Erythroblast (primary cell): ENCODE measurements at regions not wholly inside any gene's neighbourhood (a gene's known extent, or its start where the extent isn't known, plus 50 kb on each side); places are given as distances from the start of the nearest gene placed in this dataset.

Experiments
- DNase-seq, 2 experiments: peaks; one replicate each; lab custom pipeline; 2025; lab: John Stamatoyannopoulos, UW
- GATA1 ChIP-seq: IDR thresholded peaks from 2 replicates; pipeline ENCODE4 v1.6.1; 2011; ENCODE audit warnings: low read depth, mild to moderate bottlenecking, control low read depth, low read length, moderate library complexity
- POLR2A ChIP-seq: IDR thresholded peaks from 2 replicates; pipeline ENCODE4 v1.6.1; 2011; ENCODE audit warnings: mild to moderate bottlenecking, low read length

GRCh38 chr1:34547046-34547674 is 207.7 kb upstream of the GJB5 start:
- TF ChIP-seq GATA1 = no peak
- no peak for TF ChIP-seq POLR2A
- no peak for DNase-seq

- peak; percentile 27 to 44 for DNase-seq
- TF ChIP-seq GATA1 = no peak
- no peak for TF ChIP-seq POLR2A
Measured at GRCh38 chr1:34549199-34549598, 205.6 kb upstream of the GJB5 start.

GRCh38 chr1:34578306-34578705 is 176.5 kb upstream of the GJB5 start:
- TF ChIP-seq POLR2A = no peak
- TF ChIP-seq GATA1 = no peak

GRCh38 chr1:34582356-34582755 is 172.5 kb upstream of the GJB5 start:
- DNase-seq = no peak
- TF ChIP-seq POLR2A (no peak), GATA1 (no peak)

More at GRCh38 chr1:34578306-34578705, 176.5 kb upstream of the GJB5 start:
- DNase-seq = no peak

GRCh38 chr1:34587761-34588160 is 167.1 kb upstream of the GJB5 start:
- TF ChIP-seq POLR2A (no peak), GATA1 (no peak)
- DNase-seq = no peak

GRCh38 chr1:34590211-34590623 is 164.6 kb upstream of the GJB5 start:
- no peak for TF ChIP-seq POLR2A
- TF ChIP-seq GATA1 = no peak
- no peak for DNase-seq

GRCh38 chr1:34591751-34592629 is 162.9 kb upstream of the GJB5 start:
- no peak for DNase-seq
- TF ChIP-seq POLR2A (no peak), GATA1 (no peak)

- DNase-seq = peak; percentile 54 to 76
- TF ChIP-seq POLR2A (no peak), GATA1 (no peak)
Measured at GRCh38 chr1:34597877-34598514, 156.9 kb upstream of the GJB5 start.

- DNase-seq = no peak
- TF ChIP-seq GATA1 (no peak), POLR2A (no peak)
Measured at GRCh38 chr1:34602907-34603306, 151.9 kb upstream of the GJB5 start.

GRCh38 chr1:34603594-34603993 is 151.3 kb upstream of the GJB5 start:
- DNase-seq = no peak
- no peak for TF ChIP-seq GATA1

GRCh38 chr1:34606504-34606903 is 148.3 kb upstream of the GJB5 start:
- no peak for DNase-seq
- TF ChIP-seq POLR2A (no peak), GATA1 (no peak)

- no peak for DNase-seq
- no peak for TF ChIP-seq GATA1
Measured at GRCh38 chr1:34610063-34610462, 144.8 kb upstream of the GJB5 start.

- TF ChIP-seq GATA1 (no peak), POLR2A (no peak)
- no peak for DNase-seq
Measured at GRCh38 chr1:34611571-34611970, 143.3 kb upstream of the GJB5 start.

- DNase-seq = no peak
- TF ChIP-seq GATA1 (no peak), POLR2A (no peak)
Measured at GRCh38 chr1:34612091-34612827, 142.6 kb upstream of the GJB5 start.
